ENCODE measurements at regions not wholly inside any gene's neighbourhood (a gene's known extent, or its start where the extent isn't known, plus 50 kb on each side); places are given as distances from the start of the nearest gene placed in this dataset.

DNA sequence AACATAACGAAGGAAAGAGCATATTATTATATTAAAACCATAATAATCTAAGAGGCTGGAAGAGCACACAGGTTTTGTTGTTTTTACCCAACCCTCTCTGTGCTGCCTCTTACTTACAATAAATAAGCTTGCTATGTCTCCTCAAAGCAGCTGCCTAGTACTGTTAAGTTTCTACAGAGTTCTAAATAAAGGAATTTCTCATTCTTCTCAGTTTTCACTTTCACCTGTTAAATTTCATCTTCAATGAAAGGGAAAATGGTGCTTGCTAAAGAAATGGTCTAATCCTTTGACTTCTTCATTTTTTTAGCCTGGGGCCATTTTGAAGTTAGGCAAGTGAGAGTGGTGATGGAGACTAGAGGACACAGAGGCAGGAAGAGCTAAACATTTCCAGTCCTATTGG is 396.1 kb downstream of the MAN2A1 start:
- in situ Hi-C loops (cut with MboI; ENCODE audit: low sequenced_read_pairs in 4 of 4) (no loop called here), intact Hi-C loops (cut with DNase I; ENCODE audit: low total_unique reads) (loop anchor here (2.0 to 5.0 kb wide), 2 partner anchors 174 to 397 kb away; partner anchors contain the start of gene MAN2A1)
- Histone ChIP-seq H3K27me3 (peaks cover 0 to 6% (median 0%) of the 10 kb centered on the region in 3 donors), H3K36me3 (no peaks in the 10 kb centered on the region), H3K4me1 (no peaks in the 10 kb centered on the region), H3K4me3 (no peak overlapping the region), H3K27ac (no peak overlapping the region), H3K9me3 (no peaks in the 10 kb centered on the region)
- ATAC-seq: no peak
- no peak for TF ChIP-seq POLR2A (IDR thresholded peaks at IDR 0.05)
- TF ChIP-seq, protein P1, sequence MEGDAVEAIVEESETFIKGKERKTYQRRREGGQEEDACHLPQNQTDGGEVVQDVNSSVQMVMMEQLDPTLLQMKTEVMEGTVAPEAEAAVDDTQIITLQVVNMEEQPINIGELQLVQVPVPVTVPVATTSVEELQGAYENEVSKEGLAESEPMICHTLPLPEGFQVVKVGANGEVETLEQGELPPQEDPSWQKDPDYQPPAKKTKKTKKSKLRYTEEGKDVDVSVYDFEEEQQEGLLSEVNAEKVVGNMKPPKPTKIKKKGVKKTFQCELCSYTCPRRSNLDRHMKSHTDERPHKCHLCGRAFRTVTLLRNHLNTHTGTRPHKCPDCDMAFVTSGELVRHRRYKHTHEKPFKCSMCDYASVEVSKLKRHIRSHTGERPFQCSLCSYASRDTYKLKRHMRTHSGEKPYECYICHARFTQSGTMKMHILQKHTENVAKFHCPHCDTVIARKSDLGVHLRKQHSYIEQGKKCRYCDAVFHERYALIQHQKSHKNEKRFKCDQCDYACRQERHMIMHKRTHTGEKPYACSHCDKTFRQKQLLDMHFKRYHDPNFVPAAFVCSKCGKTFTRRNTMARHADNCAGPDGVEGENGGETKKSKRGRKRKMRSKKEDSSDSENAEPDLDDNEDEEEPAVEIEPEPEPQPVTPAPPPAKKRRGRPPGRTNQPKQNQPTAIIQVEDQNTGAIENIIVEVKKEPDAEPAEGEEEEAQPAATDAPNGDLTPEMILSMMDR (IDR thresholded peaks at IDR 0.05 in 4 of 5, conservative IDR thresholded peaks at IDR 0.05 in 1 of 5): no peak
- DNase-seq: no peak

DNA sequence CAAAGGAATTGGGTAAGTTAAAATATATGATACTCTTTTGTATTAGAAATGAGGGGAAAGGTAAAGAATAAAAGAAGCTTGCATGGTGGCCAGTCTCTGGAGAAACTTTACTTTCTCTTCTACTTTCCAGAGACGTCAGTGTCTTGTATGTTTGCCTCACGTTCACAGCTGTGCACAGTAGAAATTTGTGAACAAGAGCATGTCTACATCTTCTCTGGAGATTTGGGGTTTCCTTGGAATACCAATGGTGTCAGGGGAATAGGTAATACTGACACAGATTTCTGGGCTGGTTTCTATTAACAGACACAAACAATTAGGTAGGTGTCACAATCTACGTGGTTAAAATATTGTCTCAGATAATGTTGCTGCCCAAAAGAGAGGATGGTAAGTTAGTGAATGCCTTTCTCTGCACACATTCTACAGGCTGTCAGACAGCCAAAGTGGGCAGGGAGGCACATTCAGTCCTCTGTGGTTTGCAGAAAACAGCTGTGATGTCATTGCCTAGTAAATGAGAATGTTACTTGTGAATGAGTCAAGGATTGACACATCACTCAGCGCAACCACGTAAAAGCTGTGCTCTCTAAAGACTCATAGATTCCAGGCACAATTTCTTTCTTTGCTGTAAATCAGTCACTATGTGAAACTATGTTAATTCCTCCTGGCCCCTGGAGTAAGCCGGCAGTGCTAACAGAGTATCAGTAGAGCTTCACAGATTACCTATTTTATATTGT is 397.1 kb downstream of the MAN2A1 start:
- Histone ChIP-seq H3K4me3 (no peak overlapping the region), H3K27me3 (peaks cover 0 to 6% (median 0%) of the 10 kb centered on the region in 3 donors), H3K36me3 (no peaks in the 10 kb centered on the region), H3K4me1 (no peaks in the 10 kb centered on the region), H3K27ac (peak overlapping the region; percentile 24 to 54 (median 34)), H3K9me3 (no peaks in the 10 kb centered on the region)
- intact Hi-C loops (cut with DNase I; ENCODE audit: low total_unique reads) (loop anchor here (2.0 to 5.0 kb wide), 2 partner anchors 175 to 398 kb away; partner anchors contain the start of gene MAN2A1), in situ Hi-C loops (cut with MboI; ENCODE audit: low sequenced_read_pairs in 4 of 4) (no loop called here)
- TF ChIP-seq, protein P1 (IDR thresholded peaks at IDR 0.05 in 4 of 5, conservative IDR thresholded peaks at IDR 0.05 in 1 of 5): no peak
- peak in 1 of 2 donors; percentile 11 for TF ChIP-seq POLR2A (IDR thresholded peaks at IDR 0.05)
- ATAC-seq (peak; percentile 84 to 87), DNase-seq (peak; percentile 28 to 72)

DNA sequence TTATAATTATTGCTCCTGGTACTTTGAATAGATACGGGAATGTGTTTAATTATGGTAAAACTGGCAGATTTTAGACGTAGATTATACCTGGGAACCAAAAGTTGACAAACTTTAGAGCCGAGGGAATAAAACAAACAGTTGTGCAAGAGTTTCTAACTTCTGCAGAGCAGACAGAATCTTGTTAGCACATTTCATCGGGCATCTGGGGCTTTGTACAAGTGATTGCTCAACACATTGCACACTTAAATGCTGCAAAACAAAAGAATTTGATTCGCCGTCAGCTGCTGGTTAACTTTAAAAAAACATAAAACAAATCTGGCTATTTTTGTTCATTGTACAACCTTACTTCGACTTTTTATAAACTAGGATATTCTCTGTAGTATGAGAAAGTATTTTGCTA is 398.1 kb downstream of the MAN2A1 start:
- peaks cover 0 to 6% (median 0%) of the 10 kb centered on the region in 3 donors for H3K27me3 ChIP-seq
- H3K27ac ChIP-seq: peak overlapping the region in 1 of 4 donors; percentile 42
- TF ChIP-seq POLR2A (IDR thresholded peaks at IDR 0.05): no peak
- TF ChIP-seq, protein P1 (IDR thresholded peaks at IDR 0.05 in 4 of 5, conservative IDR thresholded peaks at IDR 0.05 in 1 of 5): no peak
- intact Hi-C loops (cut with DNase I; ENCODE audit: low total_unique reads) (loop anchor here (2.0 to 5.0 kb wide), 2 partner anchors 176 to 399 kb away; partner anchors contain the start of gene MAN2A1), in situ Hi-C loops (cut with MboI; ENCODE audit: low sequenced_read_pairs in 4 of 4) (no loop called here)
- DNase-seq (peak; percentile 2 to 27), ATAC-seq (peak; percentile 55 to 64)
- H3K36me3 ChIP-seq: no peaks in the 10 kb centered on the region
- no peaks in the 10 kb centered on the region for H3K4me1 ChIP-seq
- no peaks in the 10 kb centered on the region for H3K9me3 ChIP-seq
- no peak overlapping the region for H3K4me3 ChIP-seq

DNA sequence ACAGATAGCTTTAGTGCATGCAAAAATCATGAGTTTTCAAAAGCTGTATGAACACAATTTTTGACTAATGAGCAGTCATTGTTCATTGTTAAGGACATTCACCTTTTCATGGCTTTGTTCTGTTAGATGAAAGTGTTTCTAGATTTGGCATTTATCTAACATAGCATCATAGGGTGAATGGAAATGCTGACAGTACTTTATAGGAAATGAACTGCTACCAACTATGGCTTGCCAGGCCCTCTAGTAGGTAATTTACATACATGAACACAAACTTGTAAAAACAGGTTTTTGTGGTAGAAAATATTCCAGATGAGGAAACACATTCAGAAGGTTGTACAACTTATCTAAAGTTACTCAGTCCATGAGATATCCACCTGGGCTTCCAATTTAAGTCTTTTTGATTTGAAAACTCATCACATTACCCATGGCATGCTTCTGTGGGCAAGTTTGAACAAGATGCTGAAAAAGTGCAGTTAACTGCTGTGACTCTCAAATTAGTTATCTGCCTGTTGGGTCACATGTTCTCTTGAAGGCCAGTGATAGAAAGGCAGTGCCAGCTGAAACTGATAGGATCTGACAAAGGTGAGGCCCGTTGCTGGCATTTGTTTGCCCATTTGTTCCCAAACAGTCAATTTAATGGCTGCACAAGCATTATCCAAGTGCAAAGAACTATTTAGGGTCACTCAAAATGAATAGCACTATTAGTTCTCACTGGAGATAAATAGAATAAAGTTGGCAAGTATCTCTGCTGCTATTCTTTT is 399.1 kb downstream of the MAN2A1 start:
- H3K4me3 ChIP-seq: no peak overlapping the region
- ATAC-seq (no peak), DNase-seq (no peak)
- no peaks in the 10 kb centered on the region for H3K36me3 ChIP-seq
- no peaks in the 10 kb centered on the region for H3K4me1 ChIP-seq
- TF ChIP-seq, protein P1 (IDR thresholded peaks at IDR 0.05 in 4 of 5, conservative IDR thresholded peaks at IDR 0.05 in 1 of 5): no peak
- no peak for TF ChIP-seq POLR2A (IDR thresholded peaks at IDR 0.05)
- intact Hi-C loops (cut with DNase I; ENCODE audit: low total_unique reads) (loop anchor here (5.0 kb wide), 1 partner anchor 177 kb away; no protein-coding TSS in a partner anchor), in situ Hi-C loops (cut with MboI; ENCODE audit: low sequenced_read_pairs in 4 of 4) (no loop called here)
- H3K27me3 ChIP-seq: peaks cover 0 to 6% (median 0%) of the 10 kb centered on the region in 3 donors
- no peaks in the 10 kb centered on the region for H3K9me3 ChIP-seq
- H3K27ac ChIP-seq: no peak overlapping the region
